ENCODE measurements at regions not wholly inside any gene's neighbourhood (a gene's known extent, or its start where the extent isn't known, plus 50 kb on each side); places are given as distances from the start of the nearest gene placed in this dataset.

- Histone ChIP-seq H3K27ac (ENCODE audit: insufficient read length, low read depth, low read length) (no peak overlapping the region), H4K5ac (ENCODE audit: insufficient read length, low read depth, low read length) (no peak overlapping the region), H4K8ac (replicated peaks; ENCODE audit: insufficient read length, low read depth, low read length) (no peak overlapping the region), H3K79me1 (ENCODE audit: insufficient read depth, low read depth, low read length, poor library complexity, severe bottlenecking) (no peaks in the 10 kb centered on the region), H3K56ac (ENCODE audit: insufficient read length, low read depth, low read length) (no peak overlapping the region), H2AK5ac (ENCODE audit: insufficient read length, low read length) (no peak overlapping the region), H3K79me2 (ENCODE audit: insufficient read depth, low read length) (no peaks in the 10 kb centered on the region), H3K9ac (ENCODE audit: extremely low read depth, insufficient read length, low read length) (no peak overlapping the region), H2BK20ac (ENCODE audit: low read depth, low read length, poor library complexity, severe bottlenecking) (no peak overlapping the region), H3K18ac (ENCODE audit: insufficient read length, low read depth, low read length) (no peak overlapping the region), H3K9me3 (ENCODE audit: control insufficient read depth, low read depth, low read length) (no peaks in the 10 kb centered on the region), H3K4me1 (ENCODE audit: insufficient read depth, low read length) (no peaks in the 10 kb centered on the region), H2BK120ac (ENCODE audit: low read depth, low read length, poor library complexity, severe bottlenecking) (no peak overlapping the region), H3K4me2 (ENCODE audit: insufficient read depth, insufficient read length, low read length) (no peak overlapping the region), H2BK12ac (ENCODE audit: insufficient read length, low read depth, low read length) (no peak overlapping the region), H3K27me3 (ENCODE audit: insufficient read depth, low read length) (no peaks in the 10 kb centered on the region), H3K23me2 (ENCODE audit: insufficient read length, low read depth, low read length, poor library complexity, severe bottlenecking) (no peaks in the 10 kb centered on the region), H4K20me1 (ENCODE audit: control insufficient read depth, insufficient read depth, insufficient read length) (no peaks in the 10 kb centered on the region), H3K4ac (ENCODE audit: low read depth, low read length) (no peak overlapping the region), H4K91ac (ENCODE audit: insufficient read length, low read depth, low read length) (no peak overlapping the region), H3K23ac (ENCODE audit: insufficient read length, low read depth, low read length) (no peak overlapping the region), H2AFZ (ENCODE audit: low read length) (no peak overlapping the region), H3T11ph (ENCODE audit: low read length) (no peak overlapping the region), H3K14ac (ENCODE audit: insufficient read depth, low read length) (no peak overlapping the region), H2BK15ac (ENCODE audit: low read depth, low read length) (no peak overlapping the region), H2BK5ac (ENCODE audit: insufficient read length, low read length) (no peak overlapping the region)
- Mint-ChIP-seq H3K9me3 (no peaks in the 10 kb centered on the region), H3K4me1 (no peaks in the 10 kb centered on the region), H3K27ac (no peak overlapping the region), H3K27me3 (ENCODE audit: low read depth) (no peaks in the 10 kb centered on the region), H3K36me3 (ENCODE audit: insufficient read depth in 1 of 3, low read depth in 3 of 3) (no peaks in the 10 kb centered on the region), H3K4me3 (no peak overlapping the region)
- no CpG with 5 or more reads among the region's 5 CpGs for WGBS (ENCODE audit: extremely low coverage, insufficient read length, low lambda C conversion rate)
- TF ChIP-seq CTCF (conservative IDR thresholded peaks at IDR 0.05): no peak
- DNase-seq: no peak
Measured at GRCh38 chrX:99913611-99914010, 496.5 kb downstream of the PCDH19 start.

Measured in H9 (cell line).